GM12874 (cell line): ENCODE measurements at regions not wholly inside any gene's neighbourhood (a gene's known extent, or its start where the extent isn't known, plus 50 kb on each side); places are given as distances from the start of the nearest gene placed in this dataset.

ENCODE experiments used
- CTCF ChIP-seq: IDR thresholded peaks from 2 replicates; pipeline ENCODE4 v1.5.1; 2011; ENCODE audit warnings: low read depth, mild to moderate bottlenecking, control low read depth, low read length, moderate library complexity; ENCODE audit not compliant: insufficient read depth

DNA sequence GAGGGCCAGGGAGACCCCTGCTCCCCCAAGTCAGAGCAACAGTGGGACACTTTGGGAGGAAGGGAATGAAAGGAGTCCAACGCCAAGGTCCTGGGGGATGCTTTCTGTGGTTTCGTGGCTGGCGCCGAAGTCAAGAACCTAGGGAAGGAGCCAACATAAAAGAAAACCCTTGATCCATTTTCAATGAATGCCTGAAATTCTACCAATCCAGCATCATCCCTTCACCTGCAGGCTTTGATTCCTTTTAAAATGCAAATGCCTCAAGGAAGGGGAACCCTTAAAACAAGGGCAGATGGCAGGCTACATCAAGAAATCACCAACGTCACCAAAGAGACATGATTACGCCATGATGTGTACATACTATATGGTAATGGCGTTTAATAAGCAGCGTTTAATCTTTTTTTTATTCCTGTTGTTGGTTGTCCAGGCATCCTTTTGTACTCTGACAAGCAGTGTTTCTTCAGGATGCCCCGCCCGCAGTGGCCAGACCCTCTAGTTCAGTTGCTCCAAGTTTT is 123.3 kb upstream of the SLC1A4 start:
- TF ChIP-seq CTCF = no peak

GRCh38 chr2:64866797-64867196 is 122.4 kb upstream of the SLC1A4 start:
- no peak for TF ChIP-seq CTCF

DNA sequence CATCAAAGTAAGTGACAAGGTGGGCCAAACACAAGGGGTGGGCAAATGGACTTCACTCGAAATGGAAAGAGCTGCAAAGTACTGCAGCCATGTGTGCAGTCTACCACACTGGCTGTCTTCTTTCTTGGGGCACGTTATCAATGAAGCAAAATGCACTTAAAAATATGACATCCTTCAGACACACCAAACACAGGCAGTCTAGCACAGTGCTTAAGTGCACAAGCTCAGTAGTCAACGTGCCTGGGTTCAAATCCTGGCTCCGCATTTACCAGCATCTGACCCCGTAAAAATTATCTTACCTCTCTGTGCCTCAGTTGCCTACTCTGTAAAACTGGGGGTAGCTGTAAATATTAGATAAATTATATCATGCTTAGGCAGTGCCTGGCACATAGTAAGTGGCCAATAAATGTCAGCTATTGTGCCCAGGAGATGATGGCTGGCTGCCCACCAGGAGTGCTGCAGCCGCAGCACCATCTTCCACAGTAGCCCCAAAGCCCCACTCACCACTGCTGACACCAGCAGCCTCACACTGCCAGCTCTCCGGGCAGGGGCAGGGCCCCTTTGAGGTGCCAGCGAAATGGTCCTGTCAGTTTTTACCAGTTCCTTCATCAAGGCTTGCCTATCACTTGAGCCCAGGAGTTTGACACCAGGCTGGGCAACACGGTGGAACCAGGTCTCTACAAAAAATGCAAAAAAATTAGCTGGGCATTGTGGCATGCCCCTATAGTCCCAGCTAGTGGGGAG is 121.8 kb upstream of the SLC1A4 start:
- TF ChIP-seq CTCF = no peak

DNA sequence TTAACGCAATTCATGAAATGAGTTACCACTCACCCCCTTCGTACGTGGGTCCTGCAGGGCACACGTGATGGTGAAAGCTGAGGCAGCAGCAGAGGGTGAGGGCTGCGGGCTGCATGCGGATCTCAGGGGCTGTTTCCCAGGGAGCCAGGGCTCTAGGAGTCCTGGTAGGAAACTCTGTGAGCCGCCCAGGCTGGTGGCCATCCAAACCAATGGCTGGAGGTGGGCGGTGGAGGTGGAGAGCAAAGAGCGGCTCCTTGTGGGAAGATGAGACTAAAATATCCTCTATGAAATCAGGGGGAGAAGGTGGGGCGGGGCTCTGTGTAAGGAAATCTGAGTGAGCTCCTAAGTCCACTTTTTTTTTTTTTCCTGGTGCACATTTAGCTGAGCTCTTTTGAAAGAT is 120.1 kb upstream of the SLC1A4 start:
- no peak for TF ChIP-seq CTCF

DNA sequence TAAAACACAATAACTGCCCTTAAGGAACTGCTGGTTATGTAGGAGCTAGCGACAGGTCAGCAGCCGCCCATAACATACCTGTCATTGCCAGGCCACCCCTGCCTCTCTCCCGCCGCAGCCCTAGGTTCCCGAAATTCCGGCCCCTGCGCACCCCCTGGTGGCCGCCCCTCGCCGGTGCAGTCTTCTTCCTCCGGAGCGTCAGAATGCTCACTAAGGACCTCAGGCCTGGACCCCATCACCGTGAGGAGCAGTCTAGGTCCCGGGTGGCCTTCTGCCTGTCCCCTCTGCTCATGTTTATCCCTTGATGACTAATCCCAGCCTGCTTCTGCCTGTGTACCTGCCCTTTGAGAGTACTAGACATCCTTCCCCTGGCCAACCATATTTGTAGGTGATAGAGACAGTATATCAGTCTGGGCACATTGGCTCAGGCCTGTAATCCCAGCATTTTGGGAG is 115.7 kb upstream of the SLC1A4 start:
- peak; percentile 94 for TF ChIP-seq CTCF

GRCh38 chr2:64874593-64874992 is 114.6 kb upstream of the SLC1A4 start:
- no peak for TF ChIP-seq CTCF

DNA sequence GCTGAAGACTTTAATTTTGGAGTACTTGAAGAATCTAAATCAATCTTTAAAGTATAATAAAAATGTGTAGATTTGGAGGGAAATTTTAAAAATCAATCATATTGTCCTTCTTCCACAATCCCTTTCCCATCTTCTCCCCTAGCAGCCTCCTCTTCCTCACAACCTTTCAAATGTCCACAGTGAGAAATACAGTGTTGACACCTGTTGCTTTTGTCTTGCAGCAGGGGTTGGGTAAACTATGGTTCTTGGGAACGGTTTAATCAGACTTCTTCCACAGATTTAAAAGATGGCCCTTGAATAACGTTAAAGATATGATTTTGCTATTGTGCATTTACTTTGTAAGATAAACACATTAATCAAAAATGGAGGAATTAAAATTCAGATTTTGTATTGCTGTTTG is 113.8 kb upstream of the SLC1A4 start:
- no peak for TF ChIP-seq CTCF
